Keratinocyte (primary cell): ENCODE measurements at regions not wholly inside any gene's neighbourhood (a gene's known extent, or its start where the extent isn't known, plus 50 kb on each side); places are given as distances from the start of the nearest gene placed in this dataset.

Experiments
- DNase-seq: peaks from one replicate; pipeline ENCODE4 v3.0.0-alpha.2; 2011; ENCODE audit warnings: low read depth, missing footprints, low spot score
- FAIRE-seq: peaks from 2 replicates; lab custom pipeline; 2011; peaks lifted over from hg19 to GRCh38; lab: Jason Lieb, UNC
- H2AFZ ChIP-seq: 2 replicates; pipeline ENCODE4 v1.6.0; 2012; ENCODE audit warnings: low read length, control low read depth, inconsistent platforms; ENCODE audit not compliant: control insufficient read depth
- H3K27ac ChIP-seq: 2 replicates; pipeline ENCODE4 v1.5.1; 2011; ENCODE audit warnings: low read length; ENCODE audit not compliant: control insufficient read depth, insufficient read depth
- H3K27me3 ChIP-seq: 3 replicates; pipeline ENCODE4 v1.6.0; 2011; ENCODE audit warnings: low read length; ENCODE audit not compliant: control insufficient read depth, insufficient read depth; ENCODE audit errors: extremely low read depth
- H3K36me3 ChIP-seq, 2 experiments: 2 replicates in 1 of 2; 3 replicates in 1 of 2; pipeline ENCODE4 v1.5.1; 2011; ENCODE audit warnings: low read length in 2 of 2, mild to moderate bottlenecking in 1 of 2; ENCODE audit not compliant: control insufficient read depth in 2 of 2, insufficient read depth in 2 of 2; ENCODE audit errors: extremely low read depth in 1 of 2
- H3K4me1 ChIP-seq: 3 replicates; pipeline ENCODE4 v1.5.1; 2011; ENCODE audit warnings: low read length; ENCODE audit not compliant: control insufficient read depth, insufficient read depth; ENCODE audit errors: extremely low read depth
- H3K4me2 ChIP-seq: 3 replicates; pipeline ENCODE4 v1.6.0; 2011; ENCODE audit warnings: low read depth, low read length; ENCODE audit not compliant: control insufficient read depth, insufficient read depth; ENCODE audit errors: extremely low read depth
- H3K4me3 ChIP-seq, 3 experiments: fragments of 200-600 bp in 1 of 3; sonication (generic) in 1 of 3; 2 replicates in 2 of 3; 3 replicates in 1 of 3; pipeline ENCODE4 v1.5.1; 2011 to 2016; ENCODE audit warnings: low read length in 3 of 3, mild to moderate bottlenecking in 3 of 3, control low read depth in 2 of 3, inconsistent platforms in 1 of 3, low read depth in 1 of 3, mixed read lengths in 1 of 3, mixed run types in 1 of 3, moderate library complexity in 1 of 3; ENCODE audit not compliant: control insufficient read depth in 2 of 3, insufficient read depth in 2 of 3; ENCODE audit errors: extremely low read depth in 1 of 3
- H3K79me2 ChIP-seq: 2 replicates; pipeline ENCODE4 v1.6.0; 2012; ENCODE audit warnings: low read length; ENCODE audit not compliant: control insufficient read depth, insufficient read depth
- H3K9ac ChIP-seq: 3 replicates; pipeline ENCODE4 v1.6.0; 2011; ENCODE audit warnings: low read length; ENCODE audit not compliant: control insufficient read depth, insufficient read depth; ENCODE audit errors: extremely low read depth
- H3K9me1 ChIP-seq: 3 replicates; pipeline ENCODE4 v1.6.0; 2011; ENCODE audit warnings: low read length; ENCODE audit not compliant: control insufficient read depth, insufficient read depth; ENCODE audit errors: extremely low read depth
- H3K9me3 ChIP-seq: 2 replicates; pipeline ENCODE4 v1.5.1; 2012; ENCODE audit warnings: low read depth, low read length; ENCODE audit not compliant: control insufficient read depth
- H4K20me1 ChIP-seq: 3 replicates; pipeline ENCODE4 v1.6.0; 2011; ENCODE audit warnings: low read length; ENCODE audit not compliant: control insufficient read depth, insufficient read depth; ENCODE audit errors: extremely low read depth
- CTCF ChIP-seq, 3 experiments: IDR thresholded peaks in 1 of 3; conservative IDR thresholded peaks in 1 of 3; optimal IDR thresholded peaks in 1 of 3; 2 replicates in 2 of 3; 3 replicates in 1 of 3; pipeline versions ENCODE3 to v1.5.1; 2011; ENCODE audit warnings: low read length in 3 of 3, mild to moderate bottlenecking in 3 of 3, moderate library complexity in 2 of 3, control low read depth in 1 of 3, inconsistent platforms in 1 of 3; ENCODE audit not compliant: insufficient read depth in 2 of 3; ENCODE audit errors: extremely low read depth in 1 of 3
- EZH2 ChIP-seq: IDR thresholded peaks from one replicate; pipeline ENCODE4 v1.6.1; 2012; ENCODE audit warnings: inconsistent platforms, mild to moderate bottlenecking, low read length, moderate library complexity
- dilution Hi-C: fragments of 300-500 bp; cut with MboI; formaldehyde crosslinking; loops from one replicate; pipeline ENCODE4 v1.7.0; 2020; ENCODE audit warnings: low sequenced_read_pairs; ENCODE audit not compliant: extremely low pct_ligation_motif_present

- Histone ChIP-seq H3K27me3 (no peaks in the 10 kb centered on the region), H3K36me3 (no peaks in the 10 kb centered on the region), H3K79me2 (no peaks in the 10 kb centered on the region), H2AFZ (no peak overlapping the region), H3K27ac (no peak overlapping the region), H3K4me2 (no peak overlapping the region), H3K9me3 (no peaks in the 10 kb centered on the region), H3K4me3 (no peak overlapping the region), H3K9ac (no peak overlapping the region), H3K9me1 (no peaks in the 10 kb centered on the region), H3K4me1 (no peaks in the 10 kb centered on the region), H4K20me1 (no peaks in the 10 kb centered on the region)
- no peak for TF ChIP-seq CTCF (optimal IDR thresholded peaks at IDR 0.05 in 1 of 3, IDR thresholded peaks at IDR 0.05 in 1 of 3, conservative IDR thresholded peaks at IDR 0.05 in 1 of 3; ENCODE audit: extremely low read depth in 1 of 3, insufficient read depth in 2 of 3, low read length in 3 of 3)
- TF ChIP-seq EZH2 = no peak
- no peak for FAIRE-seq
- dilution Hi-C loops = no loop called here
- DNase-seq = no peak
These were observed 355.8 kb upstream of the VSTM2A start for GRCh38 chr7:54186336-54186735.

GRCh38 chr7:54187886-54188685 lies 354.1 kb upstream of the VSTM2A start:
- Histone ChIP-seq H3K79me2 (no peaks in the 10 kb centered on the region), H3K4me1 (no peaks in the 10 kb centered on the region), H3K4me2 (no peak overlapping the region), H3K27ac (no peak overlapping the region), H3K9me3 (no peaks in the 10 kb centered on the region), H2AFZ (no peak overlapping the region), H3K9ac (no peak overlapping the region), H3K36me3 (no peaks in the 10 kb centered on the region), H3K27me3 (no peaks in the 10 kb centered on the region), H3K9me1 (no peaks in the 10 kb centered on the region), H3K4me3 (no peak overlapping the region), H4K20me1 (no peaks in the 10 kb centered on the region)
- dilution Hi-C loops = no loop called here
- TF ChIP-seq CTCF (optimal IDR thresholded peaks at IDR 0.05 in 1 of 3, IDR thresholded peaks at IDR 0.05 in 1 of 3, conservative IDR thresholded peaks at IDR 0.05 in 1 of 3; ENCODE audit: extremely low read depth in 1 of 3, insufficient read depth in 2 of 3, low read length in 3 of 3) = no peak
- no peak for TF ChIP-seq EZH2
- DNase-seq (no peak), FAIRE-seq (no peak)
